ENCODE measurements at regions not wholly inside any gene's neighbourhood (a gene's known extent, or its start where the extent isn't known, plus 50 kb on each side); places are given as distances from the start of the nearest gene placed in this dataset.

DNA sequence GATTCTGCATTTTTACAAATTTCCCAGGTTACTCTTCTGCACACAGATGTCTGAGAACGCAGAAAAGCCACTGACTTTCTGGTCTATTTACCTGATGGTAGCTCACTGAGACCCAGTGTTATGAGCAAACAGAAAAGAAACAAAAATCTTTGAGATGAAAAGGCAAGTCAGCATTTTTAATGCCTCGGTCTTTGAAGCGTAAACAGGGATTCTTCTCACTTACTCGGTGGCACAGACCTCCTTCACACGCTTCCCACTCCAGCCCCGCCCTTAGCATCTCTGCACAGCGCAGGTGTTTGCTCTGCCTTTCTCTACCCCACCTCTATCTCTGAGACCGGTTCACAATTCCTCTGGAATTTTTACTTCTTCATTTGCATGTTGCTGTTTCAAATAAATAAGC, 195.0 kb upstream of the IRX1 start:
- Histone ChIP-seq H3K27me3 (no peaks in the 10 kb centered on the region), H3K4me1 (no peaks in the 10 kb centered on the region), H3K27ac (no peak overlapping the region), H3K4me3 (no peak overlapping the region), H3K36me3 (no peaks in the 10 kb centered on the region), H3K9me3 (peaks cover 0 to 4% of the 10 kb centered on the region in 2 donors)
- 70 to 84% methylated on average over 7 to 8 of the region's 8 CpGs for WGBS, 2 donors (ENCODE audit: low coverage in 1 of 2)
- intact Hi-C loops (cut with DNase I; ENCODE audit: low total_unique reads): no loop called here
- in situ Hi-C loops (cut with MboI; ENCODE audit: low pct_ligation_motif_present in 1 of 4, low pct_unique_long_range_greater_than_20kb in 1 of 4, low sequenced_read_pairs in 3 of 4): no loop called here
- no peak for DNase-seq
- TF ChIP-seq POLR2AphosphoS5 (IDR thresholded peaks at IDR 0.05) (no peak), EP300 (IDR thresholded peaks at IDR 0.05; ENCODE audit: low read depth) (no peak), POLR2A (IDR thresholded peaks at IDR 0.05) (no peak)
- TF ChIP-seq, protein P1, sequence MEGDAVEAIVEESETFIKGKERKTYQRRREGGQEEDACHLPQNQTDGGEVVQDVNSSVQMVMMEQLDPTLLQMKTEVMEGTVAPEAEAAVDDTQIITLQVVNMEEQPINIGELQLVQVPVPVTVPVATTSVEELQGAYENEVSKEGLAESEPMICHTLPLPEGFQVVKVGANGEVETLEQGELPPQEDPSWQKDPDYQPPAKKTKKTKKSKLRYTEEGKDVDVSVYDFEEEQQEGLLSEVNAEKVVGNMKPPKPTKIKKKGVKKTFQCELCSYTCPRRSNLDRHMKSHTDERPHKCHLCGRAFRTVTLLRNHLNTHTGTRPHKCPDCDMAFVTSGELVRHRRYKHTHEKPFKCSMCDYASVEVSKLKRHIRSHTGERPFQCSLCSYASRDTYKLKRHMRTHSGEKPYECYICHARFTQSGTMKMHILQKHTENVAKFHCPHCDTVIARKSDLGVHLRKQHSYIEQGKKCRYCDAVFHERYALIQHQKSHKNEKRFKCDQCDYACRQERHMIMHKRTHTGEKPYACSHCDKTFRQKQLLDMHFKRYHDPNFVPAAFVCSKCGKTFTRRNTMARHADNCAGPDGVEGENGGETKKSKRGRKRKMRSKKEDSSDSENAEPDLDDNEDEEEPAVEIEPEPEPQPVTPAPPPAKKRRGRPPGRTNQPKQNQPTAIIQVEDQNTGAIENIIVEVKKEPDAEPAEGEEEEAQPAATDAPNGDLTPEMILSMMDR (IDR thresholded peaks at IDR 0.05): no peak

DNA sequence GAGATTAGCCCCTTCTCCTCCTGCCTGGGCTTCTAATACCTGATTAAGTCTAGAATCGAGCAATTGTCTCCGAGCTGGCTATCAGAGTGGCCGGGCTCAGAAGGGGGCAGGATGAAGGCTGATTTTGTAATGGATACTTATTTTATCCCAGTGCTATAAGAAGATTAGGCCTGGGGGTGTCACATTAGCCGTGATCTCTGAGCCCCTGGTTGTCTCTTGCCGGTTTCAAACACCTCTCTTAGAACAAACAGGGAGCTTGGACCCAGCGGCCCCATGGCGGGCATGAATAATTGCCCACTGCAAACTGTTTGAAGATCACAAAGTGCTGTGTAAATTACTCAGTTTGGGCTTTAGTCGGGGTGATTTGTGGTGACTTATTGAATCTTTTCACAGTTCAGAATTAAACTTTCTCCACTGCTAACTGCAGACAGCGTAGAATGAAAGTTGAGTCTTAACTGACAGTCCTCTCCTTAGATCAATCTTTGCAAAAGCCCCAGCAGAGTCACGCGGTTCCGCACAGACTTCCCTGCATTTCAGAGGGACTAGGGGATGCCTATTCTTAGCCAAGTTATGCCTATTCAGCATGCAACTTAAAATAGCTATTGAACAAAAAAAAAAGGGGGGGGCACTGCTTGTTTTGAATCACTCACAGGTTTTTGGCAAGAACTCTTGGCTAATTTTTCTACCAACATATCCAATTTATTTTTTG, 200.6 kb upstream of the IRX1 start:
- Histone ChIP-seq H3K9me3 (no peaks in the 10 kb centered on the region), H3K27ac (no peak overlapping the region), H3K27me3 (no peaks in the 10 kb centered on the region), H3K4me3 (no peak overlapping the region), H3K36me3 (no peaks in the 10 kb centered on the region), H3K4me1 (no peaks in the 10 kb centered on the region)
- in situ Hi-C loops (cut with MboI; ENCODE audit: low pct_ligation_motif_present in 1 of 4, low pct_unique_long_range_greater_than_20kb in 1 of 4, low sequenced_read_pairs in 3 of 4): no loop called here
- intact Hi-C loops (cut with DNase I; ENCODE audit: low total_unique reads): no loop called here
- no peak for DNase-seq
- 36 to 58% methylated on average over 5 to 12 of the region's 12 CpGs for WGBS, 2 donors (ENCODE audit: low coverage in 1 of 2)
- TF ChIP-seq, protein P1 (IDR thresholded peaks at IDR 0.05): no peak
- TF ChIP-seq POLR2AphosphoS5 (IDR thresholded peaks at IDR 0.05) (no peak), POLR2A (IDR thresholded peaks at IDR 0.05) (no peak), EP300 (IDR thresholded peaks at IDR 0.05; ENCODE audit: low read depth) (no peak)

DNA sequence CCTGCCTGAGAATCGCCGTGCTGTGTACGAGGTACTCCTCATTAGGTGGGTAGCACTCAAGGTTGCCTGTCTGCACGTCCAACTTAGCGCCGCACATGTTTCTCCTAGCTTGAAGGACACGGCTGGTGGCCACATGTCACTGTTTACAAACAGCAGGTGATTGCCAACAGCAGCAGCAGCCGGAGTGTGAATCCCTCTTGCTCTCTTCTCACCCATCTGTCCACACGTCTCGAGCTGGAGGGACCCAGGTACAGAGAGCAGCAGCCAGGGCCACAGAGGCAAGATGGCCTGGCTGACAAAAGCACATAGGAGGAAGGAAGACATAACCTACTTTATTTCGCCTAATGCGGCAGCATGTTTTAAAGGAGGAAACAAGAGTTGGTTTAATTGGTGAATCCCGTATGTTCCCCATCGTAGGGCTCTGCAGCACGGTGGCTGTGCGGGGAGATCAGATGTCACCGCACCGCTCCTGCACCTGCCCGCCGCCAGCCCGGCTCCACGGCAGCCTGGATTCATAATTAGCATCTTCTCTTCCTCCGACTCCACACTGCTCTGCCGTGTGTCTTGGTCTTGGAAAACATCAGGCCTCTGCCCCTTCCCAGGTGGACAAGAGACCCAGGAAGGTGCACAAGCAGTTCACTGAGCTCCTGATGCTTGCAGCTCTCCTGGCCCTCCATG, 201.6 kb upstream of the IRX1 start:
- TF ChIP-seq POLR2AphosphoS5 (IDR thresholded peaks at IDR 0.05) (no peak), EP300 (IDR thresholded peaks at IDR 0.05; ENCODE audit: low read depth) (no peak), POLR2A (IDR thresholded peaks at IDR 0.05) (no peak)
- TF ChIP-seq, protein P1 (IDR thresholded peaks at IDR 0.05): no peak
- in situ Hi-C loops (cut with MboI; ENCODE audit: low pct_ligation_motif_present in 1 of 4, low pct_unique_long_range_greater_than_20kb in 1 of 4, low sequenced_read_pairs in 3 of 4): no loop called here
- 73% methylated on average over 9 to 24 of the region's 24 CpGs for WGBS, 2 donors (ENCODE audit: low coverage in 1 of 2)

DNA sequence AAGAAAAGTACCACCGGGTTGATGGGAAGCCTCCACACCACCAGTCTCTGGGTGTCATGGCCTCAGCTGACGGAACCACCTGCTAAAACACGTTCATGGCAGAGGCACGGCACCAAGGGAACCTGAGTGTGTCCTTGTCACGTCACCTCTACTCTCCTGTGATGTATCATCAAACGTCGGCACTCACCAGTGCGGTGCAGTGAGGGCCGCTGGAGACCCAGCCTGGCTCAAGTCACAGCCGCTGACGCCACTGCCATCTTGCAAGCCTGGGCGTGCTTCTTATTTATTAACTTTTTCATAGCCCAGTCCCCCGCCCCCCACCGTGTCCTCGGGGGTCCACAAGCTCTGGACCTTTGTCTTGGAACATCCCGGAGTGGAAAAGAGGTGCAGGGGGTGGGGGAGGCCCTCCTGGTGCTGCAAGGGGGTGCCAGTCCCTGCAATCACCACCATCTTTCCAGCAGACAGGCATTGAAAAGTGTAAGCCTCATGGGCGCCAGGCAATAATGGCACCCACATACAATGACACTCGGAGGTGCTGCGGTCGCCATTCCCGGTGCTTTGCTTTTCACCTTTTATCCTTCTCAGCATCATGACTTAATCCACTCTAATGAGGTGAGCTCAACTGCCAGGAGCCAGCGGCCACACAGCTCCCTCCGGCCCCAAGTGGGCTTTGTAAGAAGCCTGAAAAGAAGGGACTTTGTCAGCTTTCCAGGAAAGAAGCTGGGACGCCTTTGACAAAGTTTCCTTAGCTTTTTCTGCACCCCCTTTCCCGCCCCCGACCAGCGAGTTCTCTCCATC, 202.3 kb upstream of the IRX1 start:
- H3K27me3 ChIP-seq: no peaks in the 10 kb centered on the region
- in situ Hi-C loops (cut with MboI; ENCODE audit: low pct_ligation_motif_present in 1 of 4, low pct_unique_long_range_greater_than_20kb in 1 of 4, low sequenced_read_pairs in 3 of 4) (no loop called here), intact Hi-C loops (cut with DNase I; ENCODE audit: low total_unique reads) (no loop called here)
- no peak overlapping the region for H3K4me3 ChIP-seq
- WGBS, 2 donors (ENCODE audit: low coverage in 1 of 2): 75 to 83% methylated on average over 4 to 27 of the region's 27 CpGs
- DNase-seq: no peak
- TF ChIP-seq, protein P1 (IDR thresholded peaks at IDR 0.05): no peak
- TF ChIP-seq POLR2AphosphoS5 (IDR thresholded peaks at IDR 0.05): no peak
- no peak for TF ChIP-seq POLR2A (IDR thresholded peaks at IDR 0.05)
- TF ChIP-seq EP300 (IDR thresholded peaks at IDR 0.05; ENCODE audit: low read depth): no peak
- H3K4me1 ChIP-seq: no peaks in the 10 kb centered on the region
- H3K9me3 ChIP-seq: no peaks in the 10 kb centered on the region
- no peak overlapping the region for H3K27ac ChIP-seq
- no peaks in the 10 kb centered on the region for H3K36me3 ChIP-seq

More for the DNA sequence above, 201.6 kb upstream of the IRX1 start:
- no peak for DNase-seq
- intact Hi-C loops (cut with DNase I; ENCODE audit: low total_unique reads): no loop called here
- no peak overlapping the region for H3K27ac ChIP-seq
- H3K27me3 ChIP-seq: no peaks in the 10 kb centered on the region
- no peak overlapping the region for H3K4me3 ChIP-seq
- H3K9me3 ChIP-seq: no peaks in the 10 kb centered on the region
- H3K4me1 ChIP-seq: no peaks in the 10 kb centered on the region
- no peaks in the 10 kb centered on the region for H3K36me3 ChIP-seq

Measured in transverse colon (tissue), 4 donors.